ENCODE measurements at regions not wholly inside any gene's neighbourhood (a gene's known extent, or its start where the extent isn't known, plus 50 kb on each side); places are given as distances from the start of the nearest gene placed in this dataset.

DNA sequence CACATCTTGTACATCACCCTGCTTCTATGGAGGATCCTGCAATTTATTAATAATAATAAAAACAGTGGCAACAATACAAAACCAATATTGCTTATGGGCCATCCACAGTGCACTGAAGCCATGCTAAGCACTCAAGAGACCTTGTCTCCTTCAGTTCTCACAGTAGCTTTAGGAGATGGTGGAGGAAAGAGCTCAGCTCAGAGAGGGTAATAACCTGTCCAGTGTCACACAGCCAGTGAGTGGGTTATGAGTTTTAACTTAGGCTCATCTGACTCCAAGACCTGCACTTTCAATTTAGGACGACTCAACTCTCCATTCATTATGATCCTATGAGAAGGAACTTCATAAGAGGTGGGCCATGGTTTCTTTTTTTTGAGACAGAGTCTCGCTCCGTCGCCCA is 347.6 kb upstream of the RUNX1 start:
- H3K79me1 ChIP-seq (ENCODE audit: insufficient read depth, low read depth, low read length, poor library complexity, severe bottlenecking): no peaks in the 10 kb centered on the region
- no peak overlapping the region for H2BK12ac ChIP-seq (ENCODE audit: insufficient read length, low read depth, low read length)
- WGBS (ENCODE audit: extremely low coverage, insufficient read length, low lambda C conversion rate): no CpG with 5 or more reads among the region's 4 CpGs
- Mint-ChIP-seq H3K9me3 (no peaks in the 10 kb centered on the region), H3K27ac (no peak overlapping the region), H3K27me3 (ENCODE audit: low read depth) (no peaks in the 10 kb centered on the region), H3K4me1 (peaks cover 17 to 22% of the 10 kb centered on the region in 2 experiments), H3K36me3 (ENCODE audit: insufficient read depth in 1 of 3, low read depth in 3 of 3) (peaks cover 0 to 2% (median 0%) of the 10 kb centered on the region in 3 experiments; a peak in 2 of 7 replicates), H3K4me3 (no peak overlapping the region)
- H2BK120ac ChIP-seq (ENCODE audit: low read depth, low read length, poor library complexity, severe bottlenecking): no peak overlapping the region
- no peak overlapping the region for H3K4me2 ChIP-seq (ENCODE audit: insufficient read depth, insufficient read length, low read length)
- H4K5ac ChIP-seq (ENCODE audit: insufficient read length, low read depth, low read length): no peak overlapping the region
- H3K9ac ChIP-seq (ENCODE audit: extremely low read depth, insufficient read length, low read length): no peak overlapping the region
- no peaks in the 10 kb centered on the region for H3K79me2 ChIP-seq (ENCODE audit: insufficient read depth, low read length)
- H4K20me1 ChIP-seq (ENCODE audit: control insufficient read depth, insufficient read depth, insufficient read length): no peaks in the 10 kb centered on the region
- no peak overlapping the region for H3K18ac ChIP-seq (ENCODE audit: insufficient read length, low read depth, low read length)
- H2BK15ac ChIP-seq (ENCODE audit: low read depth, low read length): no peak overlapping the region
- H3T11ph ChIP-seq (ENCODE audit: low read length): no peak overlapping the region
- no peak overlapping the region for H2AFZ ChIP-seq (ENCODE audit: low read length)
- no peak overlapping the region for H3K56ac ChIP-seq (ENCODE audit: insufficient read length, low read depth, low read length)
- H3K9me3 ChIP-seq (ENCODE audit: control insufficient read depth, low read depth, low read length): no peaks in the 10 kb centered on the region
- H3K23ac ChIP-seq (ENCODE audit: insufficient read length, low read depth, low read length): no peak overlapping the region
- H3K4ac ChIP-seq (ENCODE audit: low read depth, low read length): no peak overlapping the region
- TF ChIP-seq, protein P1, sequence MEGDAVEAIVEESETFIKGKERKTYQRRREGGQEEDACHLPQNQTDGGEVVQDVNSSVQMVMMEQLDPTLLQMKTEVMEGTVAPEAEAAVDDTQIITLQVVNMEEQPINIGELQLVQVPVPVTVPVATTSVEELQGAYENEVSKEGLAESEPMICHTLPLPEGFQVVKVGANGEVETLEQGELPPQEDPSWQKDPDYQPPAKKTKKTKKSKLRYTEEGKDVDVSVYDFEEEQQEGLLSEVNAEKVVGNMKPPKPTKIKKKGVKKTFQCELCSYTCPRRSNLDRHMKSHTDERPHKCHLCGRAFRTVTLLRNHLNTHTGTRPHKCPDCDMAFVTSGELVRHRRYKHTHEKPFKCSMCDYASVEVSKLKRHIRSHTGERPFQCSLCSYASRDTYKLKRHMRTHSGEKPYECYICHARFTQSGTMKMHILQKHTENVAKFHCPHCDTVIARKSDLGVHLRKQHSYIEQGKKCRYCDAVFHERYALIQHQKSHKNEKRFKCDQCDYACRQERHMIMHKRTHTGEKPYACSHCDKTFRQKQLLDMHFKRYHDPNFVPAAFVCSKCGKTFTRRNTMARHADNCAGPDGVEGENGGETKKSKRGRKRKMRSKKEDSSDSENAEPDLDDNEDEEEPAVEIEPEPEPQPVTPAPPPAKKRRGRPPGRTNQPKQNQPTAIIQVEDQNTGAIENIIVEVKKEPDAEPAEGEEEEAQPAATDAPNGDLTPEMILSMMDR (conservative IDR thresholded peaks at IDR 0.05): no peak
- no peak overlapping the region for H2BK20ac ChIP-seq (ENCODE audit: low read depth, low read length, poor library complexity, severe bottlenecking)
- no peaks in the 10 kb centered on the region for H3K4me1 ChIP-seq (ENCODE audit: insufficient read depth, low read length)
- no peak overlapping the region for H2BK5ac ChIP-seq (ENCODE audit: insufficient read length, low read length)
- H3K27ac ChIP-seq (ENCODE audit: insufficient read length, low read depth, low read length): no peak overlapping the region
- no peak overlapping the region for H4K91ac ChIP-seq (ENCODE audit: insufficient read length, low read depth, low read length)
- no peaks in the 10 kb centered on the region for H3K27me3 ChIP-seq (ENCODE audit: insufficient read depth, low read length)
- DNase-seq: no peak
- no peak overlapping the region for H4K8ac ChIP-seq (replicated peaks; ENCODE audit: insufficient read length, low read depth, low read length)
- H3K14ac ChIP-seq (ENCODE audit: insufficient read depth, low read length): no peak overlapping the region
- H2AK5ac ChIP-seq (ENCODE audit: insufficient read length, low read length): no peak overlapping the region
- H3K23me2 ChIP-seq (ENCODE audit: insufficient read length, low read depth, low read length, poor library complexity, severe bottlenecking): no peaks in the 10 kb centered on the region

Measured in H9 (cell line).